GM12878 (cell line): ENCODE measurements at regions not wholly inside any gene's neighbourhood (a gene's known extent, or its start where the extent isn't known, plus 50 kb on each side); places are given as distances from the start of the nearest gene placed in this dataset.

Experiments
- ATAC-seq: fragments of 200-7000 bp; cut with Tn5 transposase; 3 replicates; pipeline ENCODE4 v1.9.1; 2020; ENCODE audit warnings: mild to moderate bottlenecking, moderate library complexity
- BruUV-seq: library from RNA; stranded (reverse); fragments of 400-500 nt; replicated peaks from 2 replicates; lab custom pipeline; 2021; lab: Mats Ljungman, UMichigan
- CTCF ChIA-PET: fragments of 300-600 bp; sonication (Branson Sonifier 250); formaldehyde crosslinking; extraction: SDS; loops from one replicate; lab custom pipeline; 2021; ENCODE audit warnings: inconsistent platforms; lab: Yijun Ruan, JAX
- POLR2A ChIA-PET: fragments of 350-600 bp; formaldehyde crosslinking; extraction: SDS; loops from one replicate; lab custom pipeline; 2021; ENCODE audit warnings: inconsistent platforms; lab: Charles Lee
- RAD21 ChIA-PET: fragments of 300-600 bp; sonication (Branson Sonifier 250); formaldehyde crosslinking; loops from one replicate; lab custom pipeline; 2023; ENCODE audit warnings: antibody characterized with exemption; ENCODE audit not compliant: unreplicated experiment; lab: Charles Lee
- SMC1A ChIA-PET: fragments of 300-600 bp; sonication (Branson Sonifier 250); formaldehyde crosslinking; loops from one replicate; lab custom pipeline; 2023; ENCODE audit not compliant: unreplicated experiment, uncharacterized antibody; lab: Charles Lee
- DNase-seq: peaks from one replicate; pipeline ENCODE4 v3.0.0-alpha.2; 2011; ENCODE audit warnings: low read depth, low spot score
- FAIRE-seq: peaks from 3 replicates; lab custom pipeline; 2011; peaks lifted over from hg19 to GRCh38; lab: Jason Lieb, UNC
- H2AFZ ChIP-seq: 2 replicates; pipeline ENCODE4 v1.6.0; 2011; ENCODE audit warnings: low read depth, low read length, control low read depth; ENCODE audit not compliant: control insufficient read depth
- H3K27ac ChIP-seq: 2 replicates; pipeline ENCODE4 v1.5.1; 2011; ENCODE audit warnings: control low read depth; ENCODE audit not compliant: control insufficient read depth, insufficient read depth
- H3K27me3 ChIP-seq, 2 experiments: replicated peaks in 1 of 2; 2 replicates each; pipeline versions ENCODE4 v1.6.0 to v1.6.1; 2011; ENCODE audit warnings: low read length in 1 of 2; ENCODE audit not compliant: control insufficient read depth in 2 of 2, insufficient read depth in 2 of 2
- H3K36me3 ChIP-seq, 2 experiments: 2 replicates each; pipeline ENCODE4 v1.5.1; 2011; ENCODE audit warnings: low read length in 1 of 2; ENCODE audit not compliant: control insufficient read depth in 2 of 2, insufficient read depth in 2 of 2
- H3K4me1 ChIP-seq: 2 replicates; pipeline ENCODE4 v1.6.1; 2011; ENCODE audit warnings: mild to moderate bottlenecking, low read length, moderate library complexity, mixed read lengths; ENCODE audit not compliant: control insufficient read depth, insufficient read depth
- H3K4me2 ChIP-seq: 2 replicates; pipeline ENCODE4 v1.6.0; 2011; ENCODE audit warnings: control low read depth; ENCODE audit not compliant: control insufficient read depth, insufficient read depth
- H3K4me3 ChIP-seq: fragments of 200-600 bp; sonication (generic); 2 replicates; pipeline ENCODE4 v1.5.1; 2016
- H3K79me2 ChIP-seq: 2 replicates; pipeline ENCODE4 v1.6.0; 2011; ENCODE audit warnings: low read length; ENCODE audit not compliant: control insufficient read depth, insufficient read depth
- H3K9ac ChIP-seq: 2 replicates; pipeline ENCODE4 v1.8.0; 2011; ENCODE audit warnings: low read length, control low read depth, mixed read lengths; ENCODE audit not compliant: control insufficient read depth, insufficient read depth
- H3K9me3 ChIP-seq: replicated peaks from 3 replicates; pipeline ENCODE4 v1.5.1; 2011; ENCODE audit warnings: mild to moderate bottlenecking, low read length; ENCODE audit not compliant: control insufficient read depth, insufficient read depth
- H4K20me1 ChIP-seq: 2 replicates; pipeline ENCODE4 v1.6.0; 2011; ENCODE audit not compliant: control insufficient read depth, insufficient read depth
- BCL11A ChIP-seq: IDR thresholded peaks from 2 replicates; pipeline ENCODE4 v1.6.1; 2011; ENCODE audit warnings: low read depth, low read length
- CBFB ChIP-seq: IDR thresholded peaks from 2 replicates; pipeline ENCODE4 v1.6.1; 2016; ENCODE audit warnings: antibody characterized with exemption, low read depth
- HCFC1 ChIP-seq: fragments of 150-350 bp; IDR thresholded peaks from 2 replicates; pipeline ENCODE4 v1.6.1; 2014; ENCODE audit warnings: low read length
- MLLT1 ChIP-seq: fragments of 450-650 bp; IDR thresholded peaks from 2 replicates; pipeline ENCODE4 v1.6.1; 2016; ENCODE audit warnings: mild to moderate bottlenecking
- MTA2 ChIP-seq: fragments of 450-650 bp; IDR thresholded peaks from 2 replicates; pipeline ENCODE4 v1.6.1; 2016; ENCODE audit warnings: low read depth, mild to moderate bottlenecking, moderate library complexity
- RELA ChIP-seq: fragments of 450-650 bp; IDR thresholded peaks from 2 replicates; pipeline ENCODE4 v1.8.0; 2014; ENCODE audit warnings: borderline replicate concordance; ENCODE audit not compliant: partially characterized antibody
- SIN3A ChIP-seq: IDR thresholded peaks from 2 replicates; pipeline ENCODE4 v1.6.1; 2012; ENCODE audit warnings: low read depth, low read length, improper control_type of control experiment
- SKIL ChIP-seq: fragments of 450-650 bp; IDR thresholded peaks from 2 replicates; pipeline ENCODE4 v1.6.1; 2017; ENCODE audit warnings: mild to moderate bottlenecking, low read depth, inconsistent platforms; ENCODE audit not compliant: poor library complexity, severe bottlenecking
- STAT1 ChIP-seq: fragments of 450-650 bp; conservative IDR thresholded peaks from 2 replicates; pipeline ENCODE4 v1.6.1; 2014; ENCODE audit warnings: antibody characterized with exemption, mild to moderate bottlenecking
- TAF1 ChIP-seq: IDR thresholded peaks from 2 replicates; pipeline ENCODE4 v1.6.1; 2011; ENCODE audit warnings: mild to moderate bottlenecking, low read depth, low read length, borderline replicate concordance
- TCF12 ChIP-seq: IDR thresholded peaks from 2 replicates; pipeline ENCODE4 v1.6.1; 2011; ENCODE audit warnings: low read depth, mild to moderate bottlenecking, low read length
- USF2 ChIP-seq: IDR thresholded peaks from 2 replicates; pipeline ENCODE4 v1.6.1; 2011; ENCODE audit warnings: low read depth, low read length, improper control_type of control experiment, borderline replicate concordance
- ZNF24 ChIP-seq: fragments of 450-650 bp; IDR thresholded peaks from 2 replicates; pipeline ENCODE4 v1.6.1; 2017; ENCODE audit warnings: antibody characterized with exemption, mild to moderate bottlenecking
- ZNF622 ChIP-seq: fragments of 450-650 bp; IDR thresholded peaks from 2 replicates; pipeline ENCODE4 v1.6.1; 2017; ENCODE audit warnings: mild to moderate bottlenecking, inconsistent platforms
- WGBS: methylation state at CpG from one replicate; pipeline ENCODE4 v1.1.6; 2016; ENCODE audit warnings: low lambda C conversion rate; ENCODE audit not compliant: insufficient replicate concordance, insufficient coverage; ENCODE audit errors: missing lambda C conversion rate; 5-methylcytosine and 5-hydroxymethylcytosine counted together
- in situ Hi-C: fragments of 300-500 bp; cut with MboI; formaldehyde crosslinking; loops from 9 replicates; pipeline ENCODE4 v1.14.3; 2018; ENCODE audit warnings: mixed read lengths
- intact Hi-C: fragments of 100-400 bp; cut with micrococcal nuclease; formaldehyde crosslinking; loops from one replicate; pipeline ENCODE4 v1.14.2; 2022; ENCODE audit not compliant: unreplicated experiment

GRCh38 chr14:55807053-55807880, 227.3 kb downstream of the KTN1 start (continued):
- TF ChIP-seq STAT1: no peak
- no peak for TF ChIP-seq SIN3A
- no peak for TF ChIP-seq CBFB
- TF ChIP-seq MLLT1: no peak
- no peak for TF ChIP-seq ZNF622
- TF ChIP-seq TCF12: no peak
- no peak for TF ChIP-seq TAF1

- TF ChIP-seq USF2 (no peak), BCL11A (no peak), RELA (no peak), ZNF24 (no peak), SKIL (no peak), MTA2 (no peak), HCFC1 (no peak)
- Histone ChIP-seq H3K27me3 (no peaks in the 10 kb centered on the region), H4K20me1 (no peaks in the 10 kb centered on the region; the same call in 1 of the 2 replicates), H2AFZ (no peak overlapping the region), H3K9me3 (peaks cover 2% of the 10 kb centered on the region; the same call in 1 of the 3 replicates), H3K4me3 (no peak overlapping the region), H3K79me2 (no peaks in the 10 kb centered on the region), H3K4me2 (no peak overlapping the region), H3K36me3 (no peaks in the 10 kb centered on the region), H3K9ac (no peak overlapping the region), H3K27ac (no peak overlapping the region), H3K4me1 (no peaks in the 10 kb centered on the region; the same call in 1 of the 2 replicates)
- 82% methylated on average over 2 of the region's 2 CpGs for WGBS
- intact Hi-C loops: no loop called here
- DNase-seq (no peak), ATAC-seq (no peak), FAIRE-seq (no peak)
- POLR2A ChIA-PET: no interaction called here
- RAD21 ChIA-PET: interaction anchor here (0.6 to 0.8 kb wide), 2 partner anchors 76 to 378 kb away, joined by 3 read pairs; no protein-coding TSS in a partner anchor
- in situ Hi-C loops: no loop called here
- SMC1A ChIA-PET: no interaction called here
- CTCF ChIA-PET: interaction anchor here (1.6 kb wide), 1 partner anchor 24 kb away, joined by 3 read pairs; no protein-coding TSS in a partner anchor
- no TSS peak for BruUV-seq
Observed at GRCh38 chr14:55807881-55808379, 227.9 kb downstream of the KTN1 start.
